ENCODE measurements at regions not wholly inside any gene's neighbourhood (a gene's known extent, or its start where the extent isn't known, plus 50 kb on each side); places are given as distances from the start of the nearest gene placed in this dataset.

- Histone ChIP-seq H4K20me1 (ENCODE audit: control insufficient read depth, insufficient read depth, insufficient read length) (no peaks in the 10 kb centered on the region), H2AFZ (ENCODE audit: low read length) (no peak overlapping the region), H3K27me3 (ENCODE audit: insufficient read depth, low read length) (no peaks in the 10 kb centered on the region), H3K9me3 (ENCODE audit: control insufficient read depth, low read depth, low read length) (no peaks in the 10 kb centered on the region), H3K23me2 (ENCODE audit: insufficient read length, low read depth, low read length, poor library complexity, severe bottlenecking) (no peaks in the 10 kb centered on the region), H2BK5ac (ENCODE audit: insufficient read length, low read length) (no peak overlapping the region), H2BK20ac (ENCODE audit: low read depth, low read length, poor library complexity, severe bottlenecking) (no peak overlapping the region), H3K27ac (ENCODE audit: insufficient read length, low read depth, low read length) (no peak overlapping the region), H3K14ac (ENCODE audit: insufficient read depth, low read length) (no peak overlapping the region), H4K5ac (ENCODE audit: insufficient read length, low read depth, low read length) (no peak overlapping the region), H3K79me2 (ENCODE audit: insufficient read depth, low read length) (no peaks in the 10 kb centered on the region), H3K23ac (ENCODE audit: insufficient read length, low read depth, low read length) (no peak overlapping the region), H2BK120ac (ENCODE audit: low read depth, low read length, poor library complexity, severe bottlenecking) (no peak overlapping the region), H3K4ac (ENCODE audit: low read depth, low read length) (no peak overlapping the region), H2AK5ac (ENCODE audit: insufficient read length, low read length) (no peak overlapping the region), H3K18ac (ENCODE audit: insufficient read length, low read depth, low read length) (no peak overlapping the region), H2BK15ac (ENCODE audit: low read depth, low read length) (no peak overlapping the region), H3K4me2 (ENCODE audit: insufficient read depth, insufficient read length, low read length) (no peak overlapping the region), H3K9ac (ENCODE audit: extremely low read depth, insufficient read length, low read length) (no peak overlapping the region), H3K56ac (ENCODE audit: insufficient read length, low read depth, low read length) (no peak overlapping the region), H3K79me1 (ENCODE audit: insufficient read depth, low read depth, low read length, poor library complexity, severe bottlenecking) (no peaks in the 10 kb centered on the region), H3K4me1 (ENCODE audit: insufficient read depth, low read length) (no peaks in the 10 kb centered on the region), H2BK12ac (ENCODE audit: insufficient read length, low read depth, low read length) (no peak overlapping the region), H3T11ph (ENCODE audit: low read length) (no peak overlapping the region), H4K91ac (ENCODE audit: insufficient read length, low read depth, low read length) (no peak overlapping the region), H4K8ac (replicated peaks; ENCODE audit: insufficient read length, low read depth, low read length) (no peak overlapping the region)
- Mint-ChIP-seq H3K27me3 (ENCODE audit: low read depth) (peaks cover 53% of the 10 kb centered on the region), H3K27ac (no peak overlapping the region), H3K9me3 (no peaks in the 10 kb centered on the region), H3K36me3 (ENCODE audit: insufficient read depth in 1 of 3, low read depth in 3 of 3) (no peaks in the 10 kb centered on the region), H3K4me1 (peaks cover 16 to 20% of the 10 kb centered on the region in 2 experiments), H3K4me3 (no peak overlapping the region)
- TF ChIP-seq, protein P1, sequence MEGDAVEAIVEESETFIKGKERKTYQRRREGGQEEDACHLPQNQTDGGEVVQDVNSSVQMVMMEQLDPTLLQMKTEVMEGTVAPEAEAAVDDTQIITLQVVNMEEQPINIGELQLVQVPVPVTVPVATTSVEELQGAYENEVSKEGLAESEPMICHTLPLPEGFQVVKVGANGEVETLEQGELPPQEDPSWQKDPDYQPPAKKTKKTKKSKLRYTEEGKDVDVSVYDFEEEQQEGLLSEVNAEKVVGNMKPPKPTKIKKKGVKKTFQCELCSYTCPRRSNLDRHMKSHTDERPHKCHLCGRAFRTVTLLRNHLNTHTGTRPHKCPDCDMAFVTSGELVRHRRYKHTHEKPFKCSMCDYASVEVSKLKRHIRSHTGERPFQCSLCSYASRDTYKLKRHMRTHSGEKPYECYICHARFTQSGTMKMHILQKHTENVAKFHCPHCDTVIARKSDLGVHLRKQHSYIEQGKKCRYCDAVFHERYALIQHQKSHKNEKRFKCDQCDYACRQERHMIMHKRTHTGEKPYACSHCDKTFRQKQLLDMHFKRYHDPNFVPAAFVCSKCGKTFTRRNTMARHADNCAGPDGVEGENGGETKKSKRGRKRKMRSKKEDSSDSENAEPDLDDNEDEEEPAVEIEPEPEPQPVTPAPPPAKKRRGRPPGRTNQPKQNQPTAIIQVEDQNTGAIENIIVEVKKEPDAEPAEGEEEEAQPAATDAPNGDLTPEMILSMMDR (conservative IDR thresholded peaks at IDR 0.05), result no peak
- DNase-seq, result no peak
- no CpG with 5 or more reads among the region's 3 CpGs for WGBS (ENCODE audit: extremely low coverage, insufficient read length, low lambda C conversion rate)
These were observed 130.1 kb upstream of the LHX5 start for GRCh38 chr12:113601656-113602263.

All from H9 (cell line).